ENCODE measurements at regions not wholly inside any gene's neighbourhood (a gene's known extent, or its start where the extent isn't known, plus 50 kb on each side); places are given as distances from the start of the nearest gene placed in this dataset.
"Not testable (repeated sequence)": the region's sequence is repeated elsewhere in the genome, so short reads cannot be mapped to it uniquely, and the experiment has no call there.

- not testable (repeated sequence) for TF ChIP-seq CTCF (IDR thresholded peaks at IDR 0.05; ENCODE audit: poor library complexity); EZH2phosphoT487 (IDR thresholded peaks at IDR 0.05; ENCODE audit: low read depth, severe bottlenecking, unreplicated experiment); EZH2 (IDR thresholded peaks at IDR 0.05; ENCODE audit: borderline replicate concordance)
Observed at GRCh38 chr13:90514712-90515111, 832.8 kb upstream of the MIR17HG start.
